ENCODE measurements at regions not wholly inside any gene's neighbourhood (a gene's known extent, or its start where the extent isn't known, plus 50 kb on each side); places are given as distances from the start of the nearest gene placed in this dataset.

DNA sequence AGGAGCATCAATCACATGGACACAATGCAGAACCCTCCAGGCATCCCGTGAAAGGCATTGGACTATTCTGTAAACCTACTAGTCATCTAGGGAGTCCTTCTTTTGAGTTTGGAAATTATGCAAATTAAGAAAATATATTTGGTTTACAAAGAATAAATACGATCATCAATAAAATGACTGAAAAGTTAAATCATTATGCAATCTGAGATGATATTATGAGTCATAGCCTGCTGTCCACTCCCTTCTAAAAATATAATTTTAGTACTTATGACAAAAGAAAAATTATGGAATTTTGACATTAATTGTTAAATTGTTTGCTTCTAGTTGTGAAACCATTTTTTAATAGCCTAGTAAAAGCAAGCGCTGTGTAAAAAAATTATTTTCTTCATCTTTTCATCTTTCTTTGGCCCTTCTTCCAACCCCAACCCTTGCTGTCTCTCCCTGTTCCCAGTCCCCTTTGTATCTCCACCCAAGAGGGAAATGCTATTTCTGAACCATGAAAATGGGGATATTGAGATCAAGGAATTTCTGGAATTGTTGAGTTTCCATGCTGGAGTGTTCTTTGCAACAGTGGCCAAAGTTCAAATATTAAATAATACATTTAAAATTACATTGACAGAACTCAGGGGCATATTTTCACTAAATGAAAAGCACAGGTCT is 599.8 kb downstream of the COL12A1 start:
- no peak overlapping the region for H3K4me3 ChIP-seq (ENCODE audit: low read depth, low read length)
- no peak for TF ChIP-seq CTCF (IDR thresholded peaks at IDR 0.05; ENCODE audit: low read depth, low read length)
- in situ Hi-C loops (cut with HindIII; ENCODE audit: low sequenced_read_pairs) = no loop called here
- no peak for DNase-seq (ENCODE audit: low read depth, low spot score)

- DNase-seq (ENCODE audit: low read depth, low spot score) = no peak
- in situ Hi-C loops (cut with HindIII; ENCODE audit: low sequenced_read_pairs) = no loop called here
- no peak overlapping the region for H3K4me3 ChIP-seq (ENCODE audit: low read depth, low read length)
- TF ChIP-seq CTCF (IDR thresholded peaks at IDR 0.05; ENCODE audit: low read depth, low read length) = no peak
Measured at GRCh38 chr6:74604279-74604678, 601.6 kb downstream of the COL12A1 start.

DNA sequence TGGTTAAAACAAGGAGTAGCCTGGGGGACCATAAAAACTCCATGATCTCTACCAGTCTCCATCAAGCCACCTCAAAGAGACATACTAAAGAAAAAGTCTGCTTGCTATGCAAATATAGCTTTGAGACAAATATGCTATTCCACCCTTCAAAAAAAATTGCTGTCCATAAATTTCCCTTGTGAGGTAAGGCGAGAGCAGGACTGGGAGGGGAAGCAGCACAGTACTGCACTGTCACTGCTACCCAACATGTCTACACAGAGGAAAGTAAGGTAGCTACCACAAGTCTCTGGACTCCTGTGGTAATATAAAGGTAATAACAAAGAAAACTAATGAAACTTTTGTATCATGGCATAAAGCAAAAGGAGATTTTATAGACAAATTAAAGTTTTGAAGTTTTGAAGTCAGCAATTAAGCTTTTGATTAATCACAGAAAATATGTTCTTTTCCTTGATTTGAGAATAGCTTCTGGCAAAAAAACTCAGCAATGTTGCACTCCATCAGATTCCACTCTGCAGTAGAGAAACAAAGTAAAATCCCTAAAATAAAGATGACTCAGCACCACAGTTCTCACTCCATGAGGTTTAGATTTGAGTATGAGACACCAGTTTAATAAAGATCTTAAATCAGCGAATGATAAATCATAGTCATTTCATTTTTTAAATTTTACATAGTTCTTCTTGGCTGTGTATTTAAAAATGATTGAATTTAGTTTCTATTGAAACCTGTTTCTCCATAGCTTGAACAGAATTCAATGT is 602.4 kb downstream of the COL12A1 start:
- in situ Hi-C loops (cut with HindIII; ENCODE audit: low sequenced_read_pairs) = no loop called here
- DNase-seq (ENCODE audit: low read depth, low spot score) = peak; percentile 38
- H3K4me3 ChIP-seq (ENCODE audit: low read depth, low read length) = no peak overlapping the region
- TF ChIP-seq CTCF (IDR thresholded peaks at IDR 0.05; ENCODE audit: low read depth, low read length) = no peak

DNA sequence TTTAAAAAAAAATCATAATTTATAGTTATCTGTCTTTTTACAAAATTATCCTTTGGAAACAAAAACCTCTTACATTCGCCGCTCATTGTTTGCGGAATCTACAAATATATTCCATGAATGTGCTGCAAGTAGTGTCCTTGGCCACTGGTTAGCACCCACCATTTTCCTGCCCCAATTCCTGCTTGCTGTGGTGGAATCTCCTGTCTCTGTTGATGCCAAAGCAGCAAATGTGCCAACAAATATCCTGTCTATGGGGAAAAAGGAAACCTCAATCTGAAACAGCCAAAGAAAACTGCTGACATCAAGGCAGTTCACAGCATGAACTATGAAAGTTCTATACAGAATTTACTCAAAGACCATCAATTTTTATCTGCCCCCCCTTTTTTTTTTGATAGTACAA is 603.6 kb downstream of the COL12A1 start:
- no peak overlapping the region for H3K4me3 ChIP-seq (ENCODE audit: low read depth, low read length)
- in situ Hi-C loops (cut with HindIII; ENCODE audit: low sequenced_read_pairs) = no loop called here
- DNase-seq (ENCODE audit: low read depth, low spot score) = no peak
- TF ChIP-seq CTCF (IDR thresholded peaks at IDR 0.05; ENCODE audit: low read depth, low read length) = no peak

DNA sequence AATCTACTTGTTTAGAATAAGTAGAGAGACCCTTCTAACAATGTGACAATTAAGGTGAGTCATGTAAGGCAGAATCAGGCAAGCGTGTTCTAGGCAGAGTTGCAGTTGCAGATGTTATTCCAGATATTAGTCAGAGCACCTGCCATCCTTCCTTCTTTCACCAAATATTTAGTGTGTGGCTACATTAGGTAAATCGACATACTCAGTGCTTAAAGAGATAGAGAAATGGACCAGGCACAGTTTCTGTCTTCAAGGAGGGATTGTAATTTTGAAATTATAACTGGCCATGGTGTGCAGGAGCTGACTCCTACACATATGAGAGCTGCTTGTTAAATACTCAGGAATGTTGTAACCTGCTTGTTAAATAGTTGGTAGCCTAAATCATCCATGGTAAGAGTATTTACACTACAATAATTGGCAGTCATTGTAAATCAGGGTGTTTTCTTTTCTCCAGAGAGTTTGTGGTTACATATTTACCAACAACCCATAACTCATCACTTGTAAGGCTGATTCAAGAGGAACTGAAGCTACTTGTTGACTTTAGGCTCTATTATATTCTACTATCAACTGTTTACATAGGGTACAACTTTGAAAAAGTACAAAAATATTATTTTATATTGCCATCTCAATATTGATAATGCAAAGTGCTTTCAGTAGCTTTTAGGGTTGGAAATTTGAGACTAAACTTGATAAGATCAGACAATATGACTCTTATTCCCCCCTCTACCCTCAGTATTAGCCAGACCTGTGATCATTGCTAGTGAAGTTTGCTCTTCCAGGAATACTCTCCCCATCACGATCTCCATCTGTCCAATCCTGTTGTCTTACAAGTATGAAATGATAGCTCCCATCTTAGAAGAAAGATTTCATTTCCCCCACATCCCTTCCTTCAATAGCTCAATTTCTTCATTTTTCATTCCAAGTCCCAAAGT is 607.1 kb downstream of the COL12A1 start:
- TF ChIP-seq CTCF (IDR thresholded peaks at IDR 0.05; ENCODE audit: low read depth, low read length) = no peak
- peak; percentile 27 for DNase-seq (ENCODE audit: low read depth, low spot score)
- in situ Hi-C loops (cut with HindIII; ENCODE audit: low sequenced_read_pairs) = no loop called here
- H3K4me3 ChIP-seq (ENCODE audit: low read depth, low read length) = no peak overlapping the region

DNA sequence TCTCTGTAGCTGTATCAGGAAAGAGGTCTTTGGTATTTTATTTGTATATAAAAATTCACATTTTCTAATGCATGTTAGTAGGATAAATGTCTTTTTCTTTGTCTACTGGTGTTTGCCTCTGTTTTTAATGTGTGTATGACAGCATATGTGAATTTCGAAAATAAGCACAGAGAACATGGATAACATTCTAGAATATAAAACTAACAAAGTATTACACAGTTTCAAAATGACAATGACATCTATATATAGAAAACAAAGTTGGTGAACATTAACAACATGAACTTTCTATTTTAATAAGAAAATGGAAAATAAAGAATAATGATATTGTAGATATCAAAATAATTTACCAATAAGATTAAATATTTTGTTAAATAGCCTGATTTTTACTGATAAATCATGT is 608.0 kb downstream of the COL12A1 start:
- in situ Hi-C loops (cut with HindIII; ENCODE audit: low sequenced_read_pairs) = no loop called here
- TF ChIP-seq CTCF (IDR thresholded peaks at IDR 0.05; ENCODE audit: low read depth, low read length) = no peak
- DNase-seq (ENCODE audit: low read depth, low spot score) = no peak

More for the DNA sequence above, 608.0 kb downstream of the COL12A1 start:
- no peak overlapping the region for H3K4me3 ChIP-seq (ENCODE audit: low read depth, low read length)

Measured in astrocyte of the spinal cord (primary cell).